Stimulated activated CD4-positive, alpha-beta T cell treated with anti-CD3 and anti-CD28 coated beads, Interleukin-12 subunit alpha, Interleukin-12 subunit beta, amount 100 ng/mL, for 48 hours (primary cell): ENCODE measurements at regions not wholly inside any gene's neighbourhood (a gene's known extent, or its start where the extent isn't known, plus 50 kb on each side); places are given as distances from the start of the nearest gene placed in this dataset.

ENCODE experiments used
- DNase-seq, 3 donors: peaks; one replicate each; pipeline ENCODE4 v3.0.0-alpha.2; 2020; ENCODE audit warnings: low read depth in 2 of 3, low spot score in 1 of 3

DNA sequence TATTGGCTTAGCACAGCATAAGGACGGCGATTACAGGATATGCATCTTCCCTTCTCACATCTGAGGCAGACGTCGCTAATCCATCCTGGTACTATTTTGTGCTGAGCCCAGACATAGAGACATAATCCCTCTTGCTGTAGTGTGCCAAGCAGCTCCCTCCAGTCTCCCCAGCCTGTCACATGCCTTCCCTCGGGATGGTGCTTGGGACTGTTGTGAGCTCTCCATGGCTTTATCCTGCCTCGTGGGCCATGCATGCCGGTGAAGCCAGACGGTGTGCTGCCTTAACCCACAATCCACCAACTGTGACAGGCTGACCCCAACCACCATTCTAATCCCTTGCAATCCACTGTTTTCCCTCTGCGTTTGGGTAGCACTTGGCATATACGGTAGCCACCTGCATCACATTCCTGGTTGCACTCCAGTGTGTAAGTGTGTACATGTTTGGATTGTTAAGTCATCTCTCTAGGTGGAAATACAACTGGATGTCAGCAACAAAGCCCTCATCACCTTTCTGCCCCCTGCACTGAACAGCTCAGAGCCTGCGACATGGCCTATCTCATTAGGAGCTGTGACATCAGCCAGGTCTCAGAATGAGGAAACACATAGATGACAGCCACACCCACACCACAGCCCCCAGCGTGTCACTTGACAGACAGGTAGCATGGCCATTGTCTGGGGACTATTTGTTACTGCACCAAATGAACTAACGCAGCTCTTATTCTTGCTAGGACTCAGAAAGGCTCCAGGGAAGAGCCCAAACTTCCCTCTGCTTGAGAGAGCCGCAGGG lies 374.8 kb upstream of the CDH4 start:
- DNase-seq: no peak

DNA sequence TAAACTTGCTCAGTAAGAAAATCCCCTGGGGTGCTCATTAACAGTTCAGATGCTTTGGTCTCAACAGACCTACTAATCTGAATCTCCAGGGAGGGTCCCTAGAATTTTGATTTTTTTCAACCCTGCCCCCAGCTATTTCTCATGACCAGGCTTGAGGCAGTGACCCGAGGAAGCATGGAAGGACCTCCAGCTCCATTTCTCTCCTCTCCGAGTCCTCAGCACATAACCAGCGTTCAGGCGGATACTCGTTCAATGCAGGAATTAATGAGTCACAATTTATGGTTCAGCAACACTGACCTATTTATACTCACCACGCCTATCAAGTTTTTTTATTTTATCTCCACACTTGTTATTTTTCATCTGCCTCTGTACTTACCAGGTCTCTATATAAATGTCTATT lies 369.2 kb upstream of the CDH4 start:
- DNase-seq: no peak

GRCh38 chr20:60883496-60883895 lies 368.6 kb upstream of the CDH4 start:
- no peak for DNase-seq

DNA sequence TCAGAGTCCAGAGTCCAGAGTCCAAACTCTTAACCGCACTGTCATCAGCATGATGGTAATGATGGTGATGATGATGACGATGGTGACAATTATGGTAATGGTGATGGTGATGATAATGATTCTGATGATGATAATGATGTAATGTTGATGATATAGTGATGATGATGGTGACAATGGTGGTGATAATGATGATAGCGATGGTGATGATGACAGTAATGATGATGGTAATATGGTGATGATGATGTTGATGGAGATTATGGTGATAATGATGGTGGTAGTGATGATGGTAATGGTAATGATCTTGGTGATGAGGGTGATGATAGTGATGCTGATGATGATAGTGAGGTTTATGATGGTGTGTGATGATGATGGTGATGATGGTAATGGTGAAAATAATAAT lies 367.8 kb upstream of the CDH4 start:
- no peak for DNase-seq

DNA sequence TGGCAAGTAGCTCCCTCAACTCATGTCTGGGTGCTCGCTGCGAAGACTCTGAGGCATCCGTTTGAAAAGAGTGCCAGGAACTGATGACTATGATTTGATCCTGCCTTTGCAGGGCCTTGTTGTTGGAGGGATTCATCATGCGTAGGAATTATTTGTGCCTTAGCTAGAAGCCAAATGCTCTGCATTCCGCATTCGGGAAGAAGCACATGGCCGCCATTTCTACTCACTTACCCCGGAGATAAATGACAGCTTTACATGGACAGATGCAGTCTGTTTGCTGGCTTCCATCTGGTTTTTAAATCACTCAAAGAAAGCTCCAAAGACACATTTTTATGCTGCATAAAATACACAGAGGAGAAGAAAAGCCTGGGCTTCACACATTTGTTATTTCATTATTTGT lies 363.3 kb upstream of the CDH4 start:
- DNase-seq: no peak

- no peak for DNase-seq
Observed at GRCh38 chr20:60892095-60892813, 359.8 kb upstream of the CDH4 start.

DNA sequence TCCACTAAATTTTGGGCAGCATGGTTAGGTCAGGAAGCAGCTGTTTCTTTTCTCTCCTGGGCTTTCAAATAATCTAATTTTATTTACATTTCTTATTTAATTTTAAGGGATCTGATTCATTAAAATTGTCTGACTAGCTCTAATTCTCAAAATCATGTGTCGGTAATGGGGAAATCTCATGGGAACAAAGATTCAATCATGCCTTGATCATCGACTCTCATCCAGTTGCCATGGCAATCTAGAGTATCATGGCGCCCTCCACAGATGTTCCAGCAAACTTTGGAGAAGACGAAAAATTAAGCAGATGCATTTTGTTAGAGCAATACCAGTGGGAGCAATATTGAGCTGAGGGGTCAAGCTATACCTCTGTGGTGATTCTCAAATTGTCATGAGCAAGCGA lies 358.0 kb upstream of the CDH4 start:
- no peak for DNase-seq

DNA sequence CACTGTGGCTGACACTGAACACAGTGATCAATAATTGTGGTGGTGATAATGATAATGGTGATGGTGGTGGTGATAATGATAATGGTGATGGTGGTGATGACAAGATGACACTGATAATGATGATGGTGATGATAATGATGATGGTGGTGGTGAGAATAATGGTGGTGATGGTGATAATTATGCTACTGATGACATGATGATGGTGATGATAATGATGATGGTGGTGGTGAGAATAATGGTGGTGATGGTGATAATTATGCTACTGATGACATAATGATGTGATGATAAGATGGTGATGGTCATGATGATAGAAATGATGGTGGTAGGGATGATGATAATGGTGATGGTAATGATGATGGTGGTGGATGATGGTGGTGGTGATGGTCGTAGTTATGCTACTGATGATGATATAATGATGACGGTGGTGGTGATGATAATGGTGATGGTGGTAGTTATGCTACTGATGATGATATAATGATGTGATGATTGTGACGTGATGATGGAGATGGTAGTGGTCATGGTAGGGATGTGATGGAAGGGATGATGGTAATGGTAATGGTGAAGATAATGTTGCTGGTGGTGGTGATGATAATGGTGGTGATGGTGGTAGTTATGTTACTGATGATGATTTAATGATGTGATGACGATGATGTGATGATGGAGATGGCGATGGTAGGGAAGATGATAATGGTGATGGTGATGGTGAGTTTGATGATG lies 356.5 kb upstream of the CDH4 start:
- DNase-seq: no peak

- no peak for DNase-seq
Observed at GRCh38 chr20:60897976-60898375, 354.1 kb upstream of the CDH4 start.

DNA sequence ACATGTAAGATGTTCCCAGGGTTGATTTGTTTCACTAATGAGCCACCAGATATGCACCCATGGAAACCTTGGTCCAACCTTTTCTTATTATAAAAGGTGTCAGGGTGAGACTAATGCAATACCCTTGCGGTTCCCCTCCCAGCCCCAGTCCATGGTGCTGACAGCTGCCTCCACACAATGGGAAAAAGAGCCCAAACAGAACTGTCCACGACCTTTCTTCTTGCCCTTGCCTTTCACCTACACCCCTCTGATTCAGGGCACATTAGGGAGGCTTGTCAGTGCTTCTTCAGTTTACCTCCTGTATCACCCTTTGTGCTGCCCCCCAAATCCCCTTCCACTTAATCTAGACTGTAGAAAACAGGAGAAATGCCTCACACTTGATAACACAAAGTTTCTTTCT lies 352.7 kb upstream of the CDH4 start:
- no peak for DNase-seq

GRCh38 chr20:60900618-60901017 lies 351.4 kb upstream of the CDH4 start:
- DNase-seq: no peak

DNA sequence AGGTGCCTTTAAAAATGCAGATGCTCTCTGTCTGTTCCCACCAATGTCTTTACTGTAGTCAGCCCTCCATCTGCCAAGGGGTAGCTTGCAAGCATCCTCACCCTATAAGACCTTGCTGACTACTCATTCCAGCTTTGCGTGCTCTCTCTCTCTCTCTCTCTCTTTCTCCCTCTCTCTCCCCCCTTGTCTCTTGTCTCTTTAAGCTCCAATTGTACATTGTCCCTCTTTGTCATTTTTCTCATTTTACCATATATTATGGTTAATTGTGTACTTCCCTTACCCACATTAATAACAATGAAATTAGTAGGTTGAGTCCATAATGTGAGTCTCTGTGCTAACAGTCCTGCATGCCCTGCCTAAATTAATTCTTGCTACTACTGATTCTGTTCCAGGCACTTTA lies 350.2 kb upstream of the CDH4 start:
- DNase-seq: no peak

GRCh38 chr20:60903325-60903971 lies 348.6 kb upstream of the CDH4 start:
- DNase-seq: no peak

DNA sequence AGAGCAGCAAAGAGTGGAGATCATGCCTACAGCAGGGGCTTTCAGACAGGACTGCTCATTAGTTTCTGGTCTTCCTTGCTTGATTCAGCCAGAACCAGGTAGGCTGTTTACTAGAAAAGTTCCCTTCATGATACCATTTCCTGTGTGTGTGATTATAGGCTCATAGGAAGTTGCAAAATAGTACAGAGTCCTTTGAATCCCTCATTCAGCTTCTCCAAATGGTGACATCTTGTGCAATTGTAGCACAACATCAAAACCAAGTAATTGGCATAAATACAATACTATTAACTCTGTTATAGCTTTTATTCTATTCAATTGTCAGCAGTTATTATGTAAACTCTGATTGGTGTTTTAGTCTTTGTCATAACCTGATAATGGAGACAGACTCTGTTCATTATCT lies 347.3 kb upstream of the CDH4 start:
- DNase-seq: no peak

DNA sequence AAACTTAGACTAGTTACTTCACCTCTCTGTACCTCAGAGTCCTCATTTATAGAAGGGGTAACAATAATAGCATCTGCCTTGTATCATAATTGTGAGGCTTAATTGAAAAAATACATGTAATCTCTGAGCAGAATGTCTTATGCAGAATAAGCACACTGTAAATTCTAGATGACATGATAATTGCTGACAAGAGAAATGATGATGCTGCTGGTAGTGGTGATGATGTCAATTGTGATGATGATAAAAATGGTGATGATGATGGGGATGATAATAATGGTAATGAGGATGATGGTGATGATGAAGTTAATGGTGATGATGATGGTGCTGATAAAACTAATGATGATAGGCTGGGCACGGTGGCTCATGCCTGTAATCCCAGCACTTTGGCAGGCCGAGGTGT lies 346.1 kb upstream of the CDH4 start:
- no peak for DNase-seq

DNA sequence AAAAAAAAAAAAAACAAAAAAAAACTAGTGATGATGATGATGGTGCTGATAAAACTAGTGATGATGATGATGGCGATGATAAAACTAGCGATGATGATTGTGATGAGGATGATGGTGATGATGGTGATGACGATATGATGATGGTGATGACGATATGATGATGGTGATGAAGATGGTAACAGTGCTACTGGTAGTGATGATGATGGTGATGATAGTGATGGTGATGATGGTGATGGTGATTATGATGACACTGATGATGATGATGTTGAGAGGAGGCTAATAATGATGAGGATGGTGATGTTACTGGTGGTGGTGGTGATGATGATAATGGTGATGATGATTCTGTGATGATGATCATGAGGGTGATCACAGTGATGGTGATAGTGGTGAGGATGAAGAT lies 345.5 kb upstream of the CDH4 start:
- no peak for DNase-seq

DNA sequence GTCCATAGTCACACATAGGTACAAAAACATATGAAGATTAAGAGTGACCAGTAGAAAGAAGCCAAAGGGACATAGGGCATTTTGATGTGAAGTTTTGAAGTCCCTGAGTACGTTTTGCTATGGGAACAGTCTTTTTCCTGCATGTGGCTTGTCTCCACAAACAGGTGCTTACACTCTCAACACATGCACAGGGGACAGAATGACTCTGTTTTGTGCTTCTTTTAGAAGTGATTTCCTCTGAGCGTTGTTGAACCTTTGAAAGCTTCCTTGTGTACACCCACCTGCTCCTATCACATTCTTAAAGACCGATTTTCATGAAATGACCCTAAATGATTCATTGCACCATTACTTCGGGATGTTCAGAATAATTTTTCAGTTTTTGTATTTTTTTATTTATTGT lies 338.8 kb upstream of the CDH4 start:
- DNase-seq: no peak

DNA sequence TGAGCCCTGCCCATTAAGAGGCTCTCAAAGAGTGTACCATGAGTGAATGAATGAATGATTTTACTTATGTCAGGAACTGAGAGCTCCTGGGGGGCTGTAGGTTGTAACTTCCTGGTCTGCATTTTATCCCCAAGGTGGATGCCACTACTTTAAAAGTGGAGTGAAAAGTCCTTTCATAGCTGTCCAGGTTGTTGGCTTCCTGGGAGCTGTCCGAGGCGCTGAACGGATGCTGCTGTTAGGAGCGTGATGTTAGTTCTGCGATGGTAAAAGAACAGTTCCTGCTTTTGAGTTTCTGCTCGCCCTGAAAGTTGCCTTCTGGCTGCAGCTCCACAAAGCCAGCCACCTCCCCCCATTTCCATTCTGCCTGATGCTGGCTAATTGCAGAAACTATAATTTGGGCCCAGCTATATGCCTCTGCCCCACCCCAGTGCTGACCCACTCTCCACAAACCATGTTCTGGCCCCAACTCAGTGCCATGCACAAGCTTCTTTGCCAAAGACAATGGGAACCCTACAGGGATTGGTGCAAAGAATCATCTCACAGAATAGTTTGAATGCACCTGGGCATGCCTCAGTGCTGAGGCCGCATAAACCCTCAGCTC lies 330.9 kb upstream of the CDH4 start:
- peak in 1 of 3 donors; percentile 4 for DNase-seq

DNA sequence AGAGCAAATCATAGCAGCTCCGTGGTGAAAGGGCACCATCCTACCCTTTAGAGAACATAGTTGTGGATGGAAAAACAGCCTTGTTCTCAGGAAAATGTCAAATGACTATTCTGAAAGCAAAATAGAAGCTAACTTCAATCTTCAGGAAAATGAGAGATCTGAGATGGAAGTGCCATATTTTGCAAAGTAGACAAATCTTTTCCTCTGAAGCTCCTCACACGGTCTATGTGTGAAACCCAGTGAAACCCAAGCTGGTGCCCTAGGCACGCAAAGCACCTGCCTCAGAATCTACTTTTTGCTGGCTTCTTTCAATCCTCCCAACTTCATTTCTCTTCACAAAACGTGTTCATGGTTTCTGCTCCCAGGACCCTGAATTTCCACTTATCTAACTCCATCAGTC lies 325.2 kb upstream of the CDH4 start:
- no peak for DNase-seq

DNA sequence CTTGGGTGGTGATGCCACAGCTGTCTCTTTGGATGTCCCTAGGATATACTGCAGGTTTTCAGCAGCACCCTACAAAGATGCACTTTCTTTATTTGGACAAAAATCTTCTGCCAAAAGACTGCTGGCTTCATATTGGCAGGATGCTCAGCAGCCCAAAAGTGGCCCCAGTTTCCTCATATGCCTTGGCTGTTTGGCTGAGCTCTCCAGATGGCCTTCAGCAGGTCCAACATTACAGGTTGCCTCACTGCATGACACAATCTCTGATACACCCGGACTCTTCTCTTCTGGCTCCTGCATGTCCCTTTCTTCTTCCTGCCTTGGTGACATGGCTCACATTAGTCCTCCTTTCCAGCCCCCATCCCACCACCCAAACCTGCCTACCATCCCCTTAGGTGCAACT lies 323.7 kb upstream of the CDH4 start:
- DNase-seq: no peak

GRCh38 chr20:60930023-60930790 lies 321.9 kb upstream of the CDH4 start:
- no peak for DNase-seq
